ENCODE measurements at regions not wholly inside any gene's neighbourhood (a gene's known extent, or its start where the extent isn't known, plus 50 kb on each side); places are given as distances from the start of the nearest gene placed in this dataset.

DNA sequence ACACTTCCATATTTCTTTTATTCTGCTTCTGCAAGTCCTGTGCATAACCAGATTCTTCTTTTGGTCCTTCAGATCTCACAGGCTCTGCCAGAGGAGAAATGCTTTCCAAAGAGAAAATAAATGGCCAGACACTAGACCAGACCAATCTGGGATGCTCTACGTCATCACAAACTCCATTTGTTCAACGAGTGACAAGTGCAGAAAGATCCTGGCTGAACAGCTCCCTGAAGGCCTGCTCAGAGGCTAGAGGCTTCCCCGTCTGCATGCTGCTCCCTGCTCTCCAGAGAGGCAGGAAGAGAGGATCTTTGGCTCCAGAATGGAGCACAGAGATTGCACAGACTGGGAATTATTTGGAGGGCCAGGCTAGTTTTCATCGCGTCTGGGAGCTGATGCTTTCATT is 232.7 kb downstream of the MAF start:
- no peak for DNase-seq

DNA sequence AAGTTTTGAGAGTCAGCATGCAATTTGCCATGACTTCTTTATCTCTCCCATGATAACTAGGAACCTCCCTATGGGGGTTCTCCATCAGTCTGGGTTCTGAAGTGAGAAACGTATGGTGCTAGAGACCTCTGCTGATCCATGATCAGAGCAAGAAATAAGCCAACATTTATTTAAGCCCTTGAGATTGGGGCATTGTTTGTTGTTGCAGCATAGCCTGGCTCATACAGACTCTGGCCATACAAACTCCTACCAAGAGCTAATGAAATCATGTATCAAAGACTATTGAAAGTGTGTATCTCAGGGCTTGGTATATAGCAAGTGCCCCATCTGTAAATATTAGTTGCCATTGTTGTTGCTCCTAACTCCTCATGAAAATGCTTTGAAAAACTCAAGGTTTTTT is 233.9 kb downstream of the MAF start:
- no peak for DNase-seq

DNA sequence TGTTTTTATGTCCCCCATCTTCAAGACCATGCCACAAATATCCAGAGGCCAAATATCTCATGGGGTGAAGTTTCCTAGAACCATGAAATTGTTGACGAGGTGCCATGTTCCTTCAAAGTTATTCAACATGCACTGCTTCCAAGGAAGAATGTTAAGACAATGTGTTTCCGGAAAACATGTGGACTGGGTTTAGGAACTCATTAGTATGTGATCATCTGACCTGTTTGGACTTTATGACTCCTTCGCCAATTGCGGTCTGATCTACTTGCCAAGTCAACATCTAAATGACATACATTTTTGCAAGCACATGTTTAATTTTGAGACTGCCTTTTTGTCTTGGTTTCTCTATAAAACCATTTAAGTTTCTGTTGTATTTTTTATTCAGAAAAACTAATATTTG is 234.8 kb downstream of the MAF start:
- DNase-seq = no peak

DNA sequence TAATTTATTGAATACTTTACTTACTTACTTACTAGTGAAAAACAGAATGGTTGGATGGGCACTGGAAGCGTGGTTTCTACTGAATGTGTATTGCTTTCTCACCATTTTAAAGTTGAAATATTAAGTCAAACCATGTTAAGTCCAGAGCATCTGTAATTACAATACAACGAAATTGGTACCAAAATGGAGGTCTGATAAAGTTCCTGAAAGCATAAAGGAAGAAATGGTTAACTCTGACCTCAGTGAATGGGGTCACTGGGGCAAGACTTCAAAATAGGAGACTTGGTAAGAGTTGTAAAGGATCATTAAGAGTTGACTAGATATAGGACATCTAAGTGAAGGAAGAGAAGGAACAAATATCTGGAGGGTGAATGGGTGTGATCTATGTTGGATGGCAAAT is 237.1 kb downstream of the MAF start:
- DNase-seq = no peak

DNA sequence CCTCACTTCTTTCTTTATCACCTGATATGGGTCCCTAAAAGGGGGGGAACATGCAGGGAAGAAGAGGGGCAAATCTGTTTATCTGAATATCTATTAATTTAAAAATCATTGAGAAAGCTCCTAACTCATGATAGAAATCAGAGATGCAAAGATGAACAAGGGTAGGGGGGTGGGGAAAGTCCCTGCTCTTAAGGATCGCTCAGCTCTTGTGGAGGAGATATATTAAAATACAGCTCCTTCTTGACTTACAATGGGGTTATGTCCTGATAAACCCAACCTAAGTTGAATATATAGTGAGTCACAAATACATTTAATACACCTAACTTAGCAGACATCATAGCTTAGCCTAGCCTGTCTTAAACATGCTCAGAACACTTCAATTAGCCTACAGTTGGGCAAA is 237.5 kb downstream of the MAF start:
- DNase-seq = no peak

DNA sequence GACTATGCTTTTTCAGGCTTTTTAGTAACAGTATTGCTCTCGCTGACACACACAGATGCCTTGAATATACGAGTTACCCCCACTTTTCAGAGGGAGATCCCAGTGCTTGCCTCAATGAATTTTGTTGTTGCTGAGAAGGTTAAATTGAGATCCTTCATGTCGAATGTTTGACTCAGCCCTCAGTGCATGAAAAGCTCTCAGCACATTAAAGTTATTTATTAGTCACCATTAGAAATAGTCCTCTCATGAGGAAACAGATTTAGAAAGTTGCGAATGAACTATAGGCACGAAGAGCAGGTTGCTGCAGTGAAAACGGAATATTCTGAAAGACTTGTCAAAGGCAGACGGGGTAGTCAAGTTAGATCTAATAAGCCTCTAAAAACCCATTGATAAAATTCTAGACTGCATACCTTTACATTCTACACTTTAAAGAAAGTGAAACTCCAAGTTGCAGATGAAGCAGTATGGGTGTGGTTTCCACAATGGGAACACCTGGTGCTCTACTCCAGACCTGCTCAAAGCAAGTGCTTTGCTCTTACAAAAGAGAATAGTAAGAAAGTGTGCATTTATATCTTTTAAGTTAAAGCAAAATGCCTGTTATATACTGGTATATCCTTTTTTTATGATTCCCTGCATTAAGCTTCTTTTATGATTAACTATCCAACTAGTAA is 238.1 kb downstream of the MAF start:
- DNase-seq = no peak

DNA sequence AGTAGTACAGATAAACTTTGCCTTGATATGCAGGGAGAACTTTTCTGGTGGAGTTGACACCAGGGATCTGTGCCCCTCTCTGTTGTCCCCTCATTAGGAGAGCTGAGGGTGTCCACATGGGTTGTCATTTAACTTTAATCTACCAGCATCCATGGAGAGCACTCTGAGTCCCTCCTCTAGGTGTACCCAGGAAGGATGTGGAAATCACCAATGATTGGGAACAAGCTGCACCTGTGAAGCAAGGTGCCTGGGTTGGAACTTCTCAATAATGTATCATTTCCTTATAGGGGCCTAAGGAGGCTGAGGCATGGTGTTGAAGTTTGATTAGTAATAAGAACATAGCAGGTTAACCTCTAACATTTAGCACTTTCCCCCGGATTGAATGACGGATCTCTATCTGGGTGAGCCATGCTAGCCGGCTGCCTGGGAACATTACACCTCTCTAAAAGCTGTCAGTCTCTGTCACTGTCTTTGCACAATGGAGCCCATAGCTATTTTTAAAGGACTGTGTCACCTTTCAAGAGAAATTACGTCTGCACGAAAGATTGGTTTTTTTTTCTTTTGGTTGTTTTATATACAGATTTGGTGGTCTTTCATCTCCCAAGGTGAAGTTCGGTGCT is 239.3 kb downstream of the MAF start:
- DNase-seq = no peak

DNA sequence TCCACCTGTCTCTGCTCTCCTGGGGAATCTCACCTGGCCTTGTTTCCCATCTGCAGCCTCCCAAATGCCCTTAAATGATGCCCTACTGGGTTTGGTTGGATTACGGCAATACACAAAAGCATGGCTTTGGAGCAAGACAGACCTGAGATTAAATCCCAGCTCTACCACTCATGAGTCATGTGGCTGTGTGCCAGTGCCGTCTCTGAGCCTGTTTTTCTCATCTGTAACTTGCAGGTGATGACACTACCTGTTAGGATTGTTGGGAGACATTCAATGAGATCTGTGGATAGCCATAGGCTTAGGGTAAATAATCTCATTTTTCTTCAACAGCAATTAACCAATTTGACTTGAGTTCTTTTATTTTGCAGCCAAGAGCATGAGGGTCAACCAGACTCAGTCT is 240.3 kb downstream of the MAF start:
- DNase-seq = no peak

DNA sequence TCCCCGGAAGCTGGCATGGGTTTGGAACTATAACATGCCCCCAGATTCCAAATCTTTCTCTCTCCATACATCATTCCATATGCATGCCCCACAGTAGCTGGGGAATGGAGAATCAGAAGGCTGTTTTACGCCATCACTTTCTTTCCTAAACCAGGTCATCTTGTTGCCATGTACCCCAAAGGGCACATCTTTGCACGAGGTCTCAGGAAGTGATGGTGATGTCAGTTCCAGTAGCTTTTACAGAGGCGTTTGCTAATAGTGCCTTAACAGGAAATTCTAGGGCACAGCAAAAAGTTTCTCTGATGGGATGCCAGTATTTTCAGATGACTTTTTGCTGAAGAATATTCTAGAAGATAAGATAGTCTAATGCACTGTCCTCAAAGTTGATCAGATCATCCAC is 241.5 kb downstream of the MAF start:
- DNase-seq = no peak

DNA sequence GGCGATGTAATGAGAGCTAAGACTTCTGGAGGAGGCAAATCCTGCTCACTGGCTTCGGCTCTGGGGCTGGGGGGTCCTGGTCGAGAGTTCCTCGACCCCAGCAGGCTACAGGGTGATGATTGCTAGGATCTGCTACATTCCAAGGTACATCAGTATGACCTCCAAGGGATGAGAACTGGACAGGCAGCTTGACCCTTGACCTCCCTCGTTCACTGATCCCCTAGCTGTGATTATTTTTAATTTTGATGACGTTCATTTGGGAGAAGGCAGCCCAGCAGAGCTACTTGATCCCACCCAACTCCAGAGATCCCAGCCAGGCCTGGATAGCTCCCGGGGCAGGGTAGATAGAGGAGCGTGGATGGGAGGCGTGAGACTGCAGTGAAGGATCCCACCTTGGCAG is 242.3 kb downstream of the MAF start:
- DNase-seq = no peak

DNA sequence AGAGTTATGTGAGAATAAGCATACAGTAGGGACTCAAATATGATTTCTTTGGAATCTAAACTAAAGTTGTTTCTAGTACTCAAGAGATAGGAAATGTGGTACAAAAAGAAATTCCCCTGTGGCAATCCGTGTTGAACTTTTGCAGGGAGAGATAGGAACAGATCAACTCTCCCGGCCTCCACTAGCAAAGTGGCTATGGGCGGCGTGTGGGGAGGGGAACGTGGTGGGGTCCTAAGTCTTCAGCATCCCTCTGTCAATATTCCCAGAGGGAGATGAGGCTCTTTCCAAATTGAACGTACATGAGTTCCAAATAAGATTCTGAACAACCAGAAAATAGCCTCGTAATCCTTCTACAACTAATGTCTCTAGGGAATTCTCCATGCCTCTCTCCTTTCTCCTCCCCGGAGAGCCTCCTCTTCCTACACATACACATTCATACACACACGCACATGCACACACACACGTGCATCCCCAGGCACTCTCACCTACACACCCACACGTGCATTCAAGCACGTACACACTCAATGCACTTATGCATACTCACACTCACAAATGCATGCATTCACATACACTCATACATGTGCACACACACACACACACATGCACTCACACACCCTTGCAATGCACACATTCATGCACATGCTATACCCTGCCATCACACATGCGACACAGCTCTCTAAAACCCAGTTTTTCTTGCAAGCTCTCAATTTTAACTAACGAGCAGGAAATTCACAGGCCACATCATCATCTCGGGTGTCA is 244.8 kb downstream of the MAF start:
- DNase-seq = no peak

DNA sequence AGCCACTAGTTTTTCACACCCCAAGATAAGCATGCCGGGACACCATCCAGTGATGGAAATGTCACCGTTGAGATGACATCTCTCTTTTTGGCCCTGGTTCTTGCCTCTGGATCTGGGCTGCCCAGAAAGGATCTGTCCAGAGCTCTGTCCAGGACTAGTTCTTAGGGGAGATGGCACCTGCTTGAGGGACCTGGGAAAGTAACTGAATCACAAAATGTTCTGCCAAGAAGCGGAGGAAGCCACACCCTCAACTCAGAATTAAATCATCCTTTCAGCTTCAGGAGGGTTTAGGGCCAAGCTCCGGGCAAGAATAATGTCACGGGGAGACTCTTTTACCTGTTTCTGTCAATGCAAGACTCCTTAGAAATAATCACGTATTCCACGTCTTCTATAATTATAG is 248.6 kb downstream of the MAF start:
- DNase-seq = no peak

DNA sequence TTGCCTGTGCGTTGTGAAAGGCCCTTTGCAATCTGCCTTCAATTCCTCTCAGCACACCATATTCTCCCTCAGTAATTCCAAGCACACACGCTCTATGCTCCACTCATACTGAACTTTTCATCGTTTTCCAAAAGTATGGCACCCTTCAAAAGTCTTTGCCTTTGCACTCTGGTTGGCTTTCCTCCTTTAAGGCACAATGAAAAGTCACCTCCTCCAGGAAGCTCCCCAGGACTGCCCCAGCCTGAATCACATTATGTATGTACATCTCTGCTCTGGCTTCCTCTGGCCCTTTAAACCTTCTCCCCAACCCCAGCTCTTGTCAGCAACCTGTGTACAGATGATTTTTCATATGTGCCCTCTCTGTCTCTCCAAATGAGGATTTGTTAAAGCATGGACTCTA is 250.7 kb downstream of the MAF start:
- no peak for DNase-seq

DNA sequence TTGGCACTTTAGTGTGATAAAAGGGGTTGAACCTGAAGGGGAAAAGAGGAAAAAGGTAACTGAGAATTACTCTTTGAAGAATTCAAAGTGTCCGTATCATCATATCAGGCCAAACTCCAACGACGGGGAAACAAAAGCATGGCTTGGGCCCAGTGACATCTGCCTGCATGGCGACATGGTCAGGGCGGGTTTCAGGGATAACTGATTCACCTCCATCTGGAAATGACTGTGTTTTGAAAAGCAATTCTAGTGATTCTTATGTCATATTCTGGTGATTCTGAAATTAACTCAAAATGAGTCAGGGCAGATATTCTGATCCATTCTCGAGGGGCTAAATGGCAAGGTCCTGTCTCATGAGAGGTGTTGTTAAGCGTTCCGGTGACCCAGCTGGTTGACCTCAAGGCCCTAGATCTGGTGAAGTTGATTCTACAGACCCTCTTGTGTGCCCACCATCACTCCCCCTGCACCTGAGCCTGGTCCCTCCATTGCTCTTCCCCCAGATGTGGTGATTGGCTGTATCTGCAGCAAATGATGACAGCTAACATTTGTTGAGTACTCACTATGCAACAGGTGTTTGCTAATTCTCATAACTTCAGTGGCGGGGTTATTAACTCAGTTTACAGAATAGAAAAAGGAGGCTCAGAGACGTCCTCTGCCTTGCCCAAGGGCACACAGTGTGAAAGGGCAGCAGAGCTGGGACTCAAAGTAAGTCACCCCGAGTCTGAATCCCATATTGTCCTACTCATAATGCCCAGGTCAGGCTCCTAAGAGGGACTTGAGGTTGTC is 251.8 kb downstream of the MAF start:
- no peak for DNase-seq

DNA sequence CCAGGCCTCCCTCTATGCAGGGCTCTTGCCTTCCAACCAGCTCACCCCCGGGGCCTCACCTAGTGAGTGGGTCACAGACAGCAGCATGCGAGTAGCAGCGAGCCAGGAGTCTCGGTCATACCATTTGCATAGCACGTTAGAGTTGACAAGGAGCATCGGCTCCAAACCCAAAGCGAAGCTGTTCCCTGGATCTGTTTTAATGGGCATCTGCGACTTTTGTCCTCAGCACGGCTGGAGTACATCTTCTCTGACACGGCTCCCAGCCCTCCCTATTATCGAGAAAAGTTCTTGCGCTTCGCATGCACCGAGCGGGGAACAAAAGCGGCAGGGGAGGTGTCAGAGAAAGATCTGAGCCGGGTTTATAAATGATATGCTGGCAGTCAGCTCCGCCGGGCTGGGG is 253.3 kb downstream of the MAF start:
- peak; percentile 28 for DNase-seq

DNA sequence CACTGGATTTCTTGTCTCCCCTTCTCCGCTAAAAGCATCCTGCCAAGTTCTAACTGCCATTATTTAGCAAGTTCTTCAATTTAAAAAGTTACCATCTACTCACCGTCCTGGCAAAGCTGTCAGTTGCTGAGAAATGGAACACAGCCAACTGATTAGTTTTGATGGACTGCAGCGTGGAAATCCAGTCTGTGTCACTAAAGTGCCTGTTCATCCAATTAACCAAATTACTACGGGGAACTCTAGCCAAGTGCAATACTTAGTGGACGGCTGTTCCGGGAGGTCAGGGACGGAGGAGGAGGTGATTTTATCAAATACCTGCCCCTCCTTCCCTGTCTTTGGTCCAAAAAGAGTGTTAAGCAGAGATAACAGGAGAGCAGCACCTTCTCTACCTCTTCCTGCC is 260.7 kb downstream of the MAF start:
- no peak for DNase-seq

DNA sequence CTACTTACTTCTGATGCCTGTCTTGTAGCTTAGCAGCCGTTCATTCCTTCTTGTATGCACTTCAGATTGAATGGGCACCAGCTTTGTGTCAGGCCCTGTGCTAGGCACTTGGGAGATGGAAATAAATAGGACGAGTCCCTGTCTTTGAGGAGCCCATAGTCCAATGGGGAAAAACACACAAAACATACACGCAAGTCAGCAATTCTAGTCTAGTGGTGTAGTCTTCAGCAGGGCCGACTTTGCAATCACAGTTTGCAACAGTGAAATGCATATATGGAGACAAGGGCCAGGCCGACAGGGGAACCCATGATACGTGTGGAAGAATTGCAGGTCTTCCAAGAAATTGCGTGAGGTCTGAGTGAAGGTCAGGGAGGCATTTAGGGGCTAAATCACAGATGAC is 262.6 kb downstream of the MAF start:
- no peak for DNase-seq

DNA sequence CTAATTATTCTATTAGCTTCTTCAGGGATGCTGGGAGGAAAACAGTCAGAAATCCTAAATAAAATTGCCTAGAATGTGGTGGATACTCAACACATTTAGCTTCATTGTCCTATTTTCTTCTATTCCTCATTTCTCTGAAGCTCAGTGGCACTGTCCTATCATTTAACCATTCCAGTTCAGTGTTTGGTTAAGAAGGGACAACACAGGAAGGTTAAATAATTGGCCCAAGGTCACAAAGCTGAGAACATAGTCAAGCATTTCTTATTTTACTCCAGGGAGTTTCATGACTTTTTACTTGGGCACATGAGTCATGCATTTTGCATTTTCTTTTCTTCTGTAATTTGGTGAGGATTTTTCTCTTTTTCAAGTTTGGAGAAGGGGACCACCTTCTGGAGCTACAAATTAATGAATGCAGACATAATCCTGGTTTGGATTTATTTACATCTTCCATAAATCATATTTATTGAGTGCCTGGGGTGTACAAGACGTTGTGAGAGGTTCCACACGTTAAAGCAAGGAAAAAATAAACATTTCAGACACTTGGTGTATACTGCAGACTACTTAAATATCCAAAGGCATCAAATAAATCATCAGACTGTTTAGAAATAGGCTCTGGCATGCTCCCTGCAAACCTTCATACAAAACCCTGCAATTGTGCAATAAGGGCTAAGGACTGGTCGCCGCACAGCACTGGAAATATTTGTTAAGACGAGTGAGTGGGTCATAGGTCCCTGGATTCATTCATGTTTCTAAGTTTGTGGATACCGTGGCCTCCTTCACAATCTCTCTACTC is 263.9 kb downstream of the MAF start:
- no peak for DNase-seq

DNA sequence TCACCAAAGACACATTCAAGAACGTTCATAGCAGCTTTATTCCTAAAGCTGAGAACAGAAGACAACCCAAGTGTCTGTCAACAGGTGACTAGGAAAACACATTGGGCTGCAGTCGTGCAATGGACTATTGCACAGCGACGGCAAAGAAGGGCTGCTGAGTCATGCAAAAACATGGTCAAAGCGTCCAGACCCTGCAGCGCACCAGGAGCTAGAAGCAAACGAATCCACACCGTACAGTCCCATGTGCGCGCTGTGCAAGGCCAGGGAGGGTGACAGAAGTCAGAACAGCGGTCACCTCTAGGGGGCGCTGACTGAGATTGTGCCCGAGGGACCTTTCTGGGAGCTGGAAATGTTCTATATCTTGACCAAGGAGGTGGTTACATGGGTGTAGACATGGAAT is 266.4 kb downstream of the MAF start:
- DNase-seq = no peak

DNA sequence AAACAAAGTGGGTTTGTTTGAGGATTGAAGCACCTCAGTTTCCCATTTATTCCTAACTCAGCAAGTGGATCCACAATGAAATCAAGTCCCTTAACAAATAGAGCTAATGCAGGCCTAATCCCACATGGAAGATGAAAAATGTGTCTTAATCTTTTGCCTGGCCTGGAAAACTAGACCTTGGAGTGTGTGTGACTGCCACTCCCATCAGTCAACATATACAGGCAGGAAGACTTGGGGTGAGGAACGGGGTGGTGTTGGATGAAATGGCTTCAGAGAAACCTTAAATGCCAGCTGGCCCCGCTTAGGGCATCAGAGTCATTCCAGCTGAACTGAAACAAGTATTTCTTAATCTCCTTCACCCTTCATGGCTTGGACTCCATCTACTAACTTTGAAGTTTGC is 269.5 kb downstream of the MAF start:
- no peak for DNase-seq

DNA sequence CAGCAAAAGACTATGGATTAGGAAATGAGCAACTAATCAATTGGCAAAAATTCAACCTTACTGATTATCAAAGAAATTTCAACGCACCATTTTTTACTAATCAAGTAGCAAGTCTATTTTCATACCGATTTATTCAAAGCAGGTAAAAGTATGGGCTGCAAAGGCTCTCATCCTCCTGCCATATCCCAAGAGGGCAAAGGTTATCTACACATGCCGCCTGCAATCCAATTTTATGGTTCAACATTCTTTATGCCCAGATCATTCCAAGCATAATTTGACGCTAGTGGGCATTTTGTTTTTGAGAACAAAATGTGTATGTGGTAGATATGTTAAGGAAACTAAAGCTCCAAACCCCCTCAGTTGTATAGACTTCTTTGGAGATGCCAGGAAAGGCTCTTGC is 270.6 kb downstream of the MAF start:
- DNase-seq = no peak

DNA sequence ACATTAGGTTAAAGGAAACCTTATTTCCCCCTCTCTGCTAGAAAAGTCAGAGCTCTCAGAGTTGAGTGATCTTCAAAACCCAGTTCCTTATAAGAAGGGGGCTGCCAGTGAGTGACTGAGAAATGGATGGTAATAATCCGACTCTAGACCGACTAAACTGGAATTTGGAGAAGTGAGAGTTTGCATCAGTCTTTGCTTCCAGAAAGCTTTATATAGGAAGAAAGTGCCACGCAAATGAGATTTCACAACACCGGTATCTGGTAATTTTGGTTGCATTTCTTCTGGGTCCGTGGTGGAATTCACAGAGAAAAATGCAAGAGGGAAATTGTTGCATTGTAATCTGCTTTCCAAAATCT is 271.4 kb downstream of the MAF start:
- DNase-seq = no peak

All from right kidney (tissue), 1 donor.